ENCODE measurements at regions not wholly inside any gene's neighbourhood (a gene's known extent, or its start where the extent isn't known, plus 50 kb on each side); places are given as distances from the start of the nearest gene placed in this dataset.
A peak's percentile ranks its signal among the peaks of the same experiment; 100 is the strongest.

GRCh38 chr14:29453045-29453444 is 474.6 kb downstream of the PRKD1 start (continued):
- TF ChIP-seq STAT6 (CRISPR knock-in tag; conservative IDR thresholded peaks at IDR 0.05; ENCODE audit: low read depth): no peak
- TF ChIP-seq CREB1 (CRISPR knock-in tag; IDR thresholded peaks at IDR 0.05): no peak
- no peak for TF ChIP-seq PREB (CRISPR knock-in tag; IDR thresholded peaks at IDR 0.05; ENCODE audit: borderline replicate concordance)
- TF ChIP-seq ZBTB43 (CRISPR knock-in tag; IDR thresholded peaks at IDR 0.05): no peak
- TF ChIP-seq NR2C2 (CRISPR knock-in tag; IDR thresholded peaks at IDR 0.05): no peak
- TF ChIP-seq RORB (CRISPR knock-in tag; IDR thresholded peaks at IDR 0.05): no peak

GRCh38 chr14:29454026-29454693 is 473.5 kb downstream of the PRKD1 start:
- no peak for TF ChIP-seq ZNF121 (CRISPR knock-in tag; IDR thresholded peaks at IDR 0.05)
- no peak for TF ChIP-seq HMGXB4 (CRISPR knock-in tag; IDR thresholded peaks at IDR 0.05)
- no peak for TF ChIP-seq ATF6 (CRISPR knock-in tag; IDR thresholded peaks at IDR 0.05)
- TF ChIP-seq ZNF263 (CRISPR knock-in tag; IDR thresholded peaks at IDR 0.05; ENCODE audit: low read depth): no peak
- no peak for TF ChIP-seq ZNF671 (CRISPR knock-in tag; IDR thresholded peaks at IDR 0.05)
- no peak for TF ChIP-seq AR (CRISPR knock-in tag; IDR thresholded peaks at IDR 0.05)
- TF ChIP-seq RORB (CRISPR knock-in tag; IDR thresholded peaks at IDR 0.05): no peak
- TF ChIP-seq MYBL2 (CRISPR knock-in tag; IDR thresholded peaks at IDR 0.05): no peak
- no peak for TF ChIP-seq SOX15 (CRISPR knock-in tag; IDR thresholded peaks at IDR 0.05)
- no peak for TF ChIP-seq ZNF317 (CRISPR knock-in tag; IDR thresholded peaks at IDR 0.05; ENCODE audit: borderline replicate concordance, low read depth)
- TF ChIP-seq NFATC4 (CRISPR knock-in tag; IDR thresholded peaks at IDR 0.05): no peak
- TF ChIP-seq CREM (CRISPR knock-in tag; IDR thresholded peaks at IDR 0.05): no peak
- TF ChIP-seq ZNF532 (CRISPR knock-in tag; IDR thresholded peaks at IDR 0.05; ENCODE audit: borderline replicate concordance): no peak
- DNase-seq (ENCODE audit: low spot score) (peak; percentile 10), ATAC-seq (no peak; the same call in 1 of the 2 replicates)
- Mint-ChIP-seq H3K4me1 (no peaks in the 10 kb centered on the region), H3K27me3 (ENCODE audit: low read depth) (peaks cover 54% of the 10 kb centered on the region), H3K36me3 (no peaks in the 10 kb centered on the region), H3K9me3 (no peaks in the 10 kb centered on the region), H3K4me3 (no peak overlapping the region), H3K27ac (no peak overlapping the region)
- CTCF ChIA-PET: no interaction called here
- POLR2A ChIA-PET: no interaction called here

Measured in WTC11 (cell line).